Aorta (tissue), 5 donors: ENCODE measurements at regions not wholly inside any gene's neighbourhood (a gene's known extent, or its start where the extent isn't known, plus 50 kb on each side); places are given as distances from the start of the nearest gene placed in this dataset.

ENCODE experiments used
- ATAC-seq: fragments of 200-7000 bp; cut with Tn5 transposase; one replicate; pipeline ENCODE4 v1.9.1; 2022; ENCODE audit warnings: moderate library complexity; ENCODE audit not compliant: low FRiP score
- DNase-seq, 2 donors: peaks; one replicate each; pipeline ENCODE4 v3.0.0-alpha.2; 2020
- H3K27ac ChIP-seq, 2 donors: one replicate each; pipeline ENCODE4 v1.5.1; 2013; ENCODE audit warnings: low read length in 2 of 2, mild to moderate bottlenecking in 2 of 2, moderate library complexity in 2 of 2, control low read depth in 1 of 2, inconsistent platforms in 1 of 2, low read depth in 1 of 2
- H3K27me3 ChIP-seq, 2 donors: one replicate each; pipeline ENCODE4 v1.6.1; 2013; ENCODE audit warnings: control low read depth in 1 of 2, low read length in 1 of 2, mild to moderate bottlenecking in 1 of 2, moderate library complexity in 1 of 2; ENCODE audit not compliant: insufficient read depth in 2 of 2, control insufficient read depth in 1 of 2
- H3K36me3 ChIP-seq, 2 donors: one replicate each; pipeline ENCODE4 v1.6.1; 2013; ENCODE audit warnings: control low read depth in 1 of 2, low read length in 1 of 2, mild to moderate bottlenecking in 1 of 2; ENCODE audit not compliant: insufficient read depth in 2 of 2, control insufficient read depth in 1 of 2
- H3K4me1 ChIP-seq, 2 donors: one replicate each; pipeline ENCODE4 v1.6.1; 2013; ENCODE audit warnings: low read length in 2 of 2, control low read depth in 1 of 2, mild to moderate bottlenecking in 1 of 2, moderate library complexity in 1 of 2; ENCODE audit not compliant: insufficient read depth in 2 of 2, control insufficient read depth in 1 of 2
- H3K4me3 ChIP-seq, 2 donors: one replicate each; pipeline ENCODE4 v1.5.1; 2013; ENCODE audit warnings: low read length in 2 of 2, control low read depth in 1 of 2, mild to moderate bottlenecking in 1 of 2
- H3K9me3 ChIP-seq: one replicate; pipeline ENCODE4 v1.6.1; 2013; ENCODE audit warnings: mild to moderate bottlenecking, low read length; ENCODE audit not compliant: control insufficient read depth
- WGBS, 2 donors: extraction: QIAGEN DNeasy Blood & Tissue Kit; methylation state at CpG; one replicate each; pipeline ENCODE4 v1.1.7; 2013; 5-methylcytosine and 5-hydroxymethylcytosine counted together
- intact Hi-C, 2 donors: fragments of 100-400 bp; cut with DNase I; formaldehyde crosslinking; loops; one replicate each; pipeline versions ENCODE4 v1.14.2 to v1.15.0; 2022
- donor health status: healthy with polysubstance abuse.
- donor health status: Bipolar disorder and iron deficiency.
- donor health status: DM: no; HTN: no; CAD: no.
- donor health status: DM: no; HTN: no; CAD: no.
- donor health status: DM: yes; HTN: yes; CAD: no.

GRCh38 chr5:7018198-7018597, 305.0 kb downstream of the TENT4A start:
- intact Hi-C loops = no loop called here
- Histone ChIP-seq H3K27ac (no peak overlapping the region), H3K4me3 (no peak overlapping the region), H3K27me3 (no peaks in the 10 kb centered on the region), H3K4me1 (no peaks in the 10 kb centered on the region), H3K36me3 (no peaks in the 10 kb centered on the region), H3K9me3 (peaks cover 16% of the 10 kb centered on the region)
- ATAC-seq (no peak), DNase-seq (no peak)
- 64 to 67% methylated on average over 5 of the region's 5 CpGs for WGBS, 2 donors

- no peak for ATAC-seq
- no peak for DNase-seq
- Histone ChIP-seq H3K9me3 (peaks cover 17% of the 10 kb centered on the region), H3K4me3 (no peak overlapping the region), H3K4me1 (no peaks in the 10 kb centered on the region), H3K27me3 (no peaks in the 10 kb centered on the region), H3K36me3 (no peaks in the 10 kb centered on the region), H3K27ac (no peak overlapping the region)
- intact Hi-C loops = no loop called here
These were observed 305.4 kb downstream of the TENT4A start for GRCh38 chr5:7018601-7019000.

GRCh38 chr5:7036192-7036835, 323.1 kb downstream of the TENT4A start:
- Histone ChIP-seq H3K4me1 (no peaks in the 10 kb centered on the region), H3K36me3 (no peaks in the 10 kb centered on the region), H3K27me3 (no peaks in the 10 kb centered on the region), H3K4me3 (no peak overlapping the region), H3K9me3 (no peaks in the 10 kb centered on the region), H3K27ac (no peak overlapping the region)
- DNase-seq = no peak
- WGBS, 2 donors = 22 to 41% methylated on average over 2 of the region's 2 CpGs
- intact Hi-C loops = no loop called here
- no peak for ATAC-seq

GRCh38 chr5:7039074-7039473, 325.8 kb downstream of the TENT4A start:
- Histone ChIP-seq H3K4me3 (no peak overlapping the region), H3K27ac (no peak overlapping the region), H3K4me1 (no peaks in the 10 kb centered on the region), H3K36me3 (no peaks in the 10 kb centered on the region), H3K27me3 (no peaks in the 10 kb centered on the region), H3K9me3 (no peaks in the 10 kb centered on the region)
- intact Hi-C loops = no loop called here
- ATAC-seq (no peak), DNase-seq (no peak)
- 73 to 74% methylated on average over 4 of the region's 4 CpGs for WGBS, 2 donors

GRCh38 chr5:7040111-7040510, 326.9 kb downstream of the TENT4A start:
- DNase-seq = no peak
- intact Hi-C loops = no loop called here
- no peak for ATAC-seq
- Histone ChIP-seq H3K9me3 (no peaks in the 10 kb centered on the region), H3K4me3 (no peak overlapping the region), H3K4me1 (no peaks in the 10 kb centered on the region), H3K36me3 (no peaks in the 10 kb centered on the region), H3K27ac (no peak overlapping the region), H3K27me3 (no peaks in the 10 kb centered on the region)
- WGBS, 2 donors = 88 to 90% methylated on average over 2 of the region's 2 CpGs

GRCh38 chr5:7043797-7044196, 330.6 kb downstream of the TENT4A start:
- no peak for DNase-seq
- Histone ChIP-seq H3K27ac (no peak overlapping the region), H3K9me3 (no peaks in the 10 kb centered on the region), H3K4me1 (no peaks in the 10 kb centered on the region), H3K4me3 (no peak overlapping the region), H3K36me3 (no peaks in the 10 kb centered on the region), H3K27me3 (no peaks in the 10 kb centered on the region)
- intact Hi-C loops = no loop called here
- WGBS, 2 donors = 76 to 78% methylated on average over 6 of the region's 6 CpGs
- no peak for ATAC-seq

- 23 to 35% methylated on average over 7 of the region's 7 CpGs for WGBS, 2 donors
- Histone ChIP-seq H3K36me3 (no peaks in the 10 kb centered on the region), H3K27ac (no peak overlapping the region), H3K27me3 (no peaks in the 10 kb centered on the region), H3K9me3 (no peaks in the 10 kb centered on the region), H3K4me1 (no peaks in the 10 kb centered on the region), H3K4me3 (no peak overlapping the region)
- no peak for ATAC-seq
- no peak for DNase-seq
- intact Hi-C loops = no loop called here
These were observed 334.5 kb downstream of the TENT4A start for GRCh38 chr5:7047511-7048261.

GRCh38 chr5:7050986-7051385, 337.8 kb downstream of the TENT4A start:
- DNase-seq = no peak
- H3K4me3 ChIP-seq = no peak overlapping the region
- no peak overlapping the region for H3K27ac ChIP-seq
- no peaks in the 10 kb centered on the region for H3K9me3 ChIP-seq
- WGBS, 2 donors = 57 to 63% methylated on average over 1 of the region's 1 CpG
- H3K36me3 ChIP-seq = no peaks in the 10 kb centered on the region
- no peaks in the 10 kb centered on the region for H3K27me3 ChIP-seq
- H3K4me1 ChIP-seq = no peaks in the 10 kb centered on the region
- intact Hi-C loops = no loop called here
- no peak for ATAC-seq

- DNase-seq (no peak), ATAC-seq (no peak)
- Histone ChIP-seq H3K27ac (no peak overlapping the region), H3K27me3 (no peaks in the 10 kb centered on the region), H3K4me1 (no peaks in the 10 kb centered on the region), H3K36me3 (no peaks in the 10 kb centered on the region), H3K9me3 (no peaks in the 10 kb centered on the region), H3K4me3 (no peak overlapping the region)
- intact Hi-C loops = no loop called here
These were observed 339.9 kb downstream of the TENT4A start for GRCh38 chr5:7053125-7053524.
